ENCODE measurements at regions not wholly inside any gene's neighbourhood (a gene's known extent, or its start where the extent isn't known, plus 50 kb on each side); places are given as distances from the start of the nearest gene placed in this dataset.

DNA sequence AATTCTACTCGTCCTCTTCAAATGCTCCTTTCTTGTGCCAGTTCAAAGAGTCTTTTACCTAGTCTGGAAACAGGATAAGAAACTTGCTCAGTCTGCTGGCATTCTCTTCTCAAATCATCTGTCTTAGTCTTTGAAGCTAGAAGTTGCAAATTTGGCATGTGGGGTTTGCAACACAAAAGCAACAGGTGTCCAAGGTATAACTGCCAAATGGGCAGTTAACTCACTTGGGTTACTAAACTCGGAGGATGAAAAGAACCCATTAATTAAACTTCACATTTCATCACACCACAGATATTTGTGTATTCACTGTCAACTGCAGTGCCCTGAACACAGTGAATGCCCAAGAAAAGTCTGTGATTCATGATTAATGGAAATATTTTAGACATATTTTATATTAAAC lies 108.0 kb upstream of the TARS1 start:
- H3K27ac Mint-ChIP-seq: peak overlapping the region in 1 of 3 experiments; percentile 41
- H3K4me3 Mint-ChIP-seq: no peak overlapping the region
- H3K27me3 Mint-ChIP-seq (ENCODE audit: low read depth): no peaks in the 10 kb centered on the region
- no peaks in the 10 kb centered on the region for H3K36me3 Mint-ChIP-seq (ENCODE audit: low read depth)
- TF ChIP-seq, protein P1, sequence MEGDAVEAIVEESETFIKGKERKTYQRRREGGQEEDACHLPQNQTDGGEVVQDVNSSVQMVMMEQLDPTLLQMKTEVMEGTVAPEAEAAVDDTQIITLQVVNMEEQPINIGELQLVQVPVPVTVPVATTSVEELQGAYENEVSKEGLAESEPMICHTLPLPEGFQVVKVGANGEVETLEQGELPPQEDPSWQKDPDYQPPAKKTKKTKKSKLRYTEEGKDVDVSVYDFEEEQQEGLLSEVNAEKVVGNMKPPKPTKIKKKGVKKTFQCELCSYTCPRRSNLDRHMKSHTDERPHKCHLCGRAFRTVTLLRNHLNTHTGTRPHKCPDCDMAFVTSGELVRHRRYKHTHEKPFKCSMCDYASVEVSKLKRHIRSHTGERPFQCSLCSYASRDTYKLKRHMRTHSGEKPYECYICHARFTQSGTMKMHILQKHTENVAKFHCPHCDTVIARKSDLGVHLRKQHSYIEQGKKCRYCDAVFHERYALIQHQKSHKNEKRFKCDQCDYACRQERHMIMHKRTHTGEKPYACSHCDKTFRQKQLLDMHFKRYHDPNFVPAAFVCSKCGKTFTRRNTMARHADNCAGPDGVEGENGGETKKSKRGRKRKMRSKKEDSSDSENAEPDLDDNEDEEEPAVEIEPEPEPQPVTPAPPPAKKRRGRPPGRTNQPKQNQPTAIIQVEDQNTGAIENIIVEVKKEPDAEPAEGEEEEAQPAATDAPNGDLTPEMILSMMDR (IDR thresholded peaks at IDR 0.05; ENCODE audit: unreplicated experiment in 3 of 3): no peak
- peaks cover 3% of the 10 kb centered on the region for H3K9me3 Mint-ChIP-seq
- peaks cover 27% of the 10 kb centered on the region for H3K4me1 Mint-ChIP-seq

DNA sequence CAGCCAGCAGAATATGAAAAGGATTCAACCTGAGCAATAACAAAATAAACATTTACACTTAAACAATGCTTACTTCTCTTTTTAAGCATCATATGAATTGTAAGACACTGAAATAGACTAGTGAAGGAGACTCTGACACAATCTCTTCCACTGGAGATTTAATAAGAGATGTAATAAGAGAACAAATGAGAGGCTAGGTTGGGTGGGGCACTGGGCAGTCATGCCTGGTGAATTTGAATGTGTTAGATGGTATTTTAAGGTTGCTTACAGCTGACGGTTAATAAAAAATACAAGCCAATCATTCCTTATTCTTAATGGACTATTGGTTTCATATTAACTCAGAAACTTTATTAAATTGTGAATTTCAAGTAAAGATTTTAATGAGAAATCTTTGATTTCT lies 105.9 kb upstream of the TARS1 start:
- H3K4me3 Mint-ChIP-seq: no peak overlapping the region
- H3K9me3 Mint-ChIP-seq: peaks cover 3% of the 10 kb centered on the region
- peaks cover 22% of the 10 kb centered on the region for H3K4me1 Mint-ChIP-seq
- H3K27me3 Mint-ChIP-seq (ENCODE audit: low read depth): no peaks in the 10 kb centered on the region
- TF ChIP-seq, protein P1 (IDR thresholded peaks at IDR 0.05; ENCODE audit: unreplicated experiment in 3 of 3): no peak
- H3K36me3 Mint-ChIP-seq (ENCODE audit: low read depth): no peaks in the 10 kb centered on the region
- H3K27ac Mint-ChIP-seq: peak overlapping the region in 2 of 3 experiments; percentile 5 to 15

DNA sequence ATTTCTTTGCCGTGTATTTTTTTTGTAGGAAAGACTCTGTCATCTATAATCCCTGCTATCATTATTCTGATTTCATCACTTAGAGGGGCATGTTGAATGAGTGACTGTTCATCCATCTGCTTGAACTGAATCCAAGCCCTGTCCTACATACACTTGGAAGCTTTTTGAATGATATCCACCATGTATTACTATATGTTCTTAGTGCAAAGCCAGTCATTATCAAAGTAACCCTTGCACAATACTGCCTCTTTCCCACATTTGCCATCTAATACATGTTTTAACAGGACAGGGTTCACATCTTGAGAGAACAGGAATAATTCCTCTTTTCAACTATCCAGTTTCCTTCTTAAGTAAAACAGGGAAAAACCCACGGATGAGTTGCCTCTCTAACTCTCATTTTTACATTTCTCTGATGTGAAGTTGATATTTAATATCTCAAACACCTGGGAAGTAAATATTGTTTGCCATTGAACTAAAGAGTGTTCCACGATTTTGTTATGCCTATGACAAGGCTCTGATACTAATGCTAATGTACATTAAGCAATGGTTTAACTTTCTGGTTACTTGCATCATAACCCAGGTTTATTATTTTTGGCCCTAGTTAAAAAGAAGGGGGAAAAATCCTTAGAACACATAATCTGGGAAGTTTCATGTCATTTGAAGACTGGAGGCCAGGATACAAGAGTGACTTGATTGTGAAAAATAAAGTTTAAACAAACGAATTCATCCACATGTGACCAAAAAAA lies 103.7 kb upstream of the TARS1 start:
- peaks cover 4% of the 10 kb centered on the region for H3K27me3 Mint-ChIP-seq (ENCODE audit: low read depth)
- H3K4me3 Mint-ChIP-seq: no peak overlapping the region
- H3K4me1 Mint-ChIP-seq: peaks cover 5% of the 10 kb centered on the region
- H3K36me3 Mint-ChIP-seq (ENCODE audit: low read depth): no peaks in the 10 kb centered on the region
- peaks cover 3% of the 10 kb centered on the region for H3K9me3 Mint-ChIP-seq
- peak overlapping the region; percentile 3 to 82 (median 60) for H3K27ac Mint-ChIP-seq
- TF ChIP-seq, protein P1 (IDR thresholded peaks at IDR 0.05; ENCODE audit: unreplicated experiment in 3 of 3): no peak

DNA sequence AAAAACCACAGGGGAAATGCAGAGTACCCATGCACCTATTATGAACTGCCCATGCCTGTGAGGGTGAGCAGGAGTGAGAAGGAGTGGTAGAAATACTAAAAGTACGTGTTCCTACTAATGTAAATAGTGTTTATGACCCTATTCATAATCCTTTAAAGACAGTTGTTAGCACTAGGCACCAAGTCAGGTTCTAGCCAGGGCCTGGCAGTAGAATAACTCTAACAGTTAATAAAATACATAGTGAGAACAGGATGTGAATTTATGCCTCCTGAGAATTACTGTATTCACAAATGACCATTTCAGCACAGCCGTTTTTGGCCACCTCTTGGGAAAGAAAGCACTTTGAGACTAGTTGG lies 103.2 kb upstream of the TARS1 start:
- Mint-ChIP-seq H3K9me3 (peaks cover 3% of the 10 kb centered on the region), H3K4me3 (no peak overlapping the region), H3K27ac (peak overlapping the region; percentile 3 to 82 (median 60)), H3K27me3 (ENCODE audit: low read depth) (peaks cover 4% of the 10 kb centered on the region), H3K36me3 (ENCODE audit: low read depth) (no peaks in the 10 kb centered on the region), H3K4me1 (peaks cover 5% of the 10 kb centered on the region)
- TF ChIP-seq, protein P1 (IDR thresholded peaks at IDR 0.05; ENCODE audit: unreplicated experiment in 3 of 3): no peak

DNA sequence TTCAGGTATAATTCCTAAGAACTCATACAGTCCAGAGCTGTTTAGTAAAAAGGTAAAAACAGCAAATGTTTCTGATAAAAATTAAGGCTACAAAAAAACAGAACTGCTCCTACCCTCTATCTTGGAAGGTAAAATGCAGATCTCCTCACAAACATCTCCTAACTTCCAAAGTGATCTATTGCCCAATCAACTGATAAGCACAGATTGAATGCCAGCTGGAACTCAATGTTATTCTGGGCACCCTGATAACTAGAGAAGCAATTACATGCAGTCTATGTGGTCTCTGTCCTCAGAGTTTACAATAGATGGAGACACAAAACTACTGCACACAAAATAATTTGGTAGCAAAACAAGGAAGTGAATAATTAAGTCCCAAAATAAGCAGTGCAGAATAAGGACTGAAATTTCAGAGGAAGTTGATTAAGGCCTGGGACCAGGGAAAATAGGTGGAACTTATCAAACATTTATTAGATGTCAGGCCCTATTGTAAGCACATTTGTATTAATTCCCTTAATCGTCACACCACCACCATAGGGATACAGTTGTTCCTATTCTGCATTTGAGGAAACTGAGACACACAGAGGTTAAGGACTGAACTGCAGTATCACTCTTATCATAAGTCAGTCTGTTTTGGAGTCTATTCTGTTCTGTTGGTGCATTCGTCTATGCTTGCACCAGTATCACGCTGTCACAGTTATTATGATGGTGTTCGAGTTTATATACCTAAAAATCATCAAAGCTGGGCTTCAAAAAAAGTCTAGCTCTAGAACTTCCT lies 102.2 kb upstream of the TARS1 start:
- H3K27ac Mint-ChIP-seq: no peak overlapping the region
- peaks cover 5% of the 10 kb centered on the region for H3K4me1 Mint-ChIP-seq
- no peaks in the 10 kb centered on the region for H3K36me3 Mint-ChIP-seq (ENCODE audit: low read depth)

More for the DNA sequence above, 102.2 kb upstream of the TARS1 start:
- TF ChIP-seq, protein P1 (IDR thresholded peaks at IDR 0.05; ENCODE audit: unreplicated experiment in 3 of 3): no peak
- Mint-ChIP-seq H3K9me3 (peaks cover 3% of the 10 kb centered on the region), H3K27me3 (ENCODE audit: low read depth) (peaks cover 4% of the 10 kb centered on the region), H3K4me3 (no peak overlapping the region)

Data from nephron (organoid).